DMS53 (cell line): ENCODE measurements at regions not wholly inside any gene's neighbourhood (a gene's known extent, or its start where the extent isn't known, plus 50 kb on each side); places are given as distances from the start of the nearest gene placed in this dataset.
"Not testable (repeated sequence)": the region's sequence is repeated elsewhere in the genome, so short reads cannot be mapped to it uniquely, and the experiment has no call there.

Experiments used
- DNase-seq: peaks from one replicate; lab custom pipeline; 2025; lab: John Stamatoyannopoulos, UW

DNA sequence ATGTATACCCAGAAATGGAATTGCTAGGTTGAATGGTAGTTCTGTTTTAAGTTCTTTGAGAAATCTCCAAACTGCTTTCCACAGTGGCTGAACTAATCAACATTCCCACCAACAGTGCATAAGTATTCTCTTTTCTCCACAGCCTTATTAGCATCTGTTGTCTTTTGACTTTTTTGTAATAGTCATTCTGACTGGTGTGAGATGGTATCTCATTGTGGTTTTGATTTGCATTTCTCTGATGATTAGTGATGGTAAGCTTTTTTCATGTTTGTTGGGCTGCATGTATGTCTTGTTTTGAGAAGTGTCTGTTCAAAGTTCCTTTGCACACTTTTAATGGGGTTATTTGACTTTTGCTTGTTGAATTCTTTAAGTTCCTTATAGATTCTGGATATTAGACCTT, 52.4 kb upstream of the EHHADH start:
- DNase-seq, result not testable (repeated sequence)

DNA sequence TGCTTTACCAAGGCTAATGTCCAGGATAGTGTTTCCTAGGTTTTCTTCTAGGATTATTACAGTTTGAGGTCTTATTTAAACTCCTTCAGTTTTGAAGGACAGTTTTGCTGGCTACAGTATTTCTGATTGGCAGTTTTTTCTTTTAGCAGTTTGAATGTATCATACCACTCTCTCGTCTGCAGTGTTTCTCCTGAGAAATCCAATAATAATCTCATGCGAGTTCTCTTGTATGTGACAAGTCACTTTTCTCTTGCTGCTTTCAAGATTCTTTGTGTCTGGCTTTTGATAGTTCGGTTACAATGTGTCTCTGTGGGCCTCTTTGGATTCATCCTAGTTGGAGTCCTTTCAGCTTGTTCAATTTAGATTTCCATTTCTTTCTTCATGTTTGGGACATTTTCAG, 53.0 kb upstream of the EHHADH start:
- DNase-seq, result no peak

- DNase-seq, result peak; percentile 69
Observed at GRCh38 chr3:185308126-185308754, 54.4 kb upstream of the EHHADH start.

DNA sequence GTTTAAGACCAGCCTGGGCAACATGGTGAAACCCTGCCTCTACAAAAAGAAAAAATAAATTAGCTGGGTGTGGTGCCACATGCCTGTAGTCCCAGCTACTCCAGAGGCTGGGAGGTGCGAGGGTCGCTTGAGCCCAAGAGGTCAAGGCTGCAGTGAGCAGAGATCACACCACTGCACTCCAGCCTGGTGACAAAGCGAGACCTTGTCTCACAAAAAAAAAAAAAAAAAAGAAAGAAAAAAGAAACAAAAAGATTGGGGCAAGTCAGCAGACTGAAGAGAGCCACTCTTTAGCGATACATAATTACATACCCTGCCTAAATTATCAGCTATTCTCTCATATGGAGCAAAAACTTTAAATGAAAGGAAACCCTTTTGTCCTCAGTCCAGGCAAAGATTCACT, 53.6 kb upstream of the MAP3K13 start:
- no peak for DNase-seq

DNA sequence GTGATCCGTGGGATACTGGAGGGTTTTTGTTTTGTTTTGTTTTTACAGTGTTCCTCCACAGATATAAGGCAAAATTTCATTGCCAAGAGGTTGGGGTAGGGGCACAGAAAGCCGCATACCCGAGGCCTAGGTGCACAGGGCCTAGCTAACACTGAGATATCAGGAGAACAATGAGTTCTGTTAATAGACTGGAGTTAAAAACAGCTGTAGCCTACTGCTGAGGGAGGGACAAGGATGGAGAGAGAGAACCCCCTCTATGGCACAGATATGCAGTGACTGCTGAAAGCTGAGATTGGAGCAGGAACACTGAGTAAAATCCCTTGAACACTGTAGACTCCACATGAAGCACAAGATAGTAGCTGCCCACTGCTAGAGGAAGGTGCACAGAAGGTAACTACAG, 53.1 kb upstream of the MAP3K13 start:
- DNase-seq, result no peak

DNA sequence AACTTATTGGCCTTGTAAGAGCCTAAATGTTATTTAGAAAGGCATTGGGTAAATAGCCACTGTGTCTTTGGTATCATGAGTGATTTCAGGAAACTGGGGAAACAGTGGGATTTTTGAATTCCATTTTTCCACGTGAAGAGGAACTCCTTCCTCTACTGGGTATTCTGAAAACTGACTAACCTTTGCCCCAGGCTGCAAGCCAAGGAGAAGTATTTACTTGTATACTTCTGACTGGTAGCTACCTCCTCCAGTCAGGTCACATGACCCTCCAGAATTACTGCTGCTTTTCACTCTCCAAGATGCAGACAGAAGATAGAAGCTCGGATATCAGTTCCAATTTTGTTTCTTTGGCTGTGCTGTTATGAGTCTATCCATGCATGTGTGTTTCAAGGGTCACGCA, 50.9 kb upstream of the MAP3K13 start:
- no peak for DNase-seq
